Frontal cortex (tissue), 3 donors: ENCODE measurements at regions not wholly inside any gene's neighbourhood (a gene's known extent, or its start where the extent isn't known, plus 50 kb on each side); places are given as distances from the start of the nearest gene placed in this dataset.
"Not testable (repeated sequence)": the region's sequence is repeated elsewhere in the genome, so short reads cannot be mapped to it uniquely, and the experiment has no call there.

ENCODE experiments used
- DNase-seq, 2 donors: peaks; one replicate each; pipeline ENCODE4 v3.0.0; 2012; ENCODE audit warnings: low spot score in 2 of 2
- FAIRE-seq: peaks from 2 replicates; lab custom pipeline; 2012; peaks lifted over from hg19 to GRCh38; lab: Jason Lieb, UNC
- donor health status: control.
- donor health status: control.
- donor health status: control.

DNA sequence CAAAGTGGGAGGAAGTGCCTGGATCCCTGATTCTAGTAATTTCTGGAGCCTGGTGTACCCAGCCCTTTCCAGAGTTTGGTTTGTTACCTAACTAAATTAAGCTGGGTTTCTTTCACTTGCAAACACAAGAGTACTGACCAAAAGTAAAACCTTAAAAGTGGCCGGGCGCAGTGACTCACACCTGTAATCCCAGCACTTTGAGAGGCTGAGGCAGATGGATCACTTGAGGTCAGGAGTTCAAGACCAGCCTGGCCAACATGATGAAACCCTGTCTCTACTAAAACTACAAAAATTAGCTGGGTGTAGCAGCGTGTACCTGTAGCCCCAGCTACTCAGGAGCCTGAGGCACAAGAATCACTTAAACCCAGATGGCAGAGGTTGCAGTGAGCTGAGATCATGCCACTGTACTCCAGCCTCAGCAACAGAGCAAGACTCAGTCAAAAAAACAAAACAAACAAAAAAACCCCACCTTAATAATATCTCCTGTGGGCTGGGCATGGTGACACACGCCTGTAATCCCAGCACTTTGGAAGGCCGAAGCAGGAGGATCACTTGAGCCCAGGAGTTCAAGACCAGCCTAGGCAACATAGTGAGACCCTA is 78.0 kb upstream of the BLID start:
- DNase-seq, FAIRE-seq: not testable (repeated sequence)

DNA sequence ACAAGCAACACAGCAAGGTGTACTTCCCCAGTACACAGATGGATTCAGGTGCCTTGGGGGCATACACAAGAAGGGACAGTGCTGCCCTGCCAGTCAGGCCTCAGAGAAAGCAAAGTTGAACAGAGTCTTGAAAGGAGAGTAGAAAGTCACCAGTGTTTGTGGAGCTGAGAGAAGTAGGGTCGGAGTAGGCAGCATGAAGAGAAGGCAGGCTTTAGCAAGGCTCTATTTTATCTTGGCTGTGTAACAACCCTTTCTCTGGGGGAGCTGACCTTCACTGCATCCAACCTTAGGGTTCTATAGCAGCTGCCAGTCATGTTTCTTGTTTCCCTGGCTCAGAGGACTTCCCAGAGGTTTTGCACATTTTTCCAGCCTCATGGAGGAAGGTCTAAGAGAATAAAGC is 77.4 kb upstream of the BLID start:
- no peak for FAIRE-seq

DNA sequence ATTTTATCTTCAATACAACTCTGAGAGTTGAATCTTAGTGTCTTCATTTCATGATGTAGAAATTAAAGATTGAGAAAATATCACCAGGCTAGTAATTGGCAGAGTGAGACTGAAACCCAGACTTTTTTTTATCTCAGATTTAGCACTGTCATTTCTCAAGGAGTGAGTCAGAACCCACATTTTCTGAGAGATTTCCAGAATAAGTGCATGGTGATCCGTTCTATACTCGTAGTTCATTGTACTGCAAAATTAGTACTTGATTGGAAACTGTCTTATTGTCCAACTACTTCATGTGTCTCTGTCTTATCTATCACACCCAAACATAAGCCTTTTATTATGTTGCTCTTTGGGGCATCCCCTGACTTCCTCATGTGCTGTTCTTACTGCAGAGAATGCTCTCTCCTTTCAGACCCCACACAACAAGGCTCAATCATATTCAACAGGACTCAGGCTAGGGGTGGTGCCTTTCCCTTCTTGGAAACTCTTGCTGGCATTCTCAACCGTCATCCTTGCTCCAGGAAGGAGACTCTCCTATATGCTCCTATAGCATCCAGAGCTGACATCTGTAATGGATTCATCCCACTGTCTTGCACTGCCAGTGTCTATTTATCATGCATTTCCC is 76.7 kb upstream of the BLID start:
- DNase-seq (no peak), FAIRE-seq (no peak)

More for the DNA sequence above, 77.4 kb upstream of the BLID start:
- DNase-seq, result no peak

DNA sequence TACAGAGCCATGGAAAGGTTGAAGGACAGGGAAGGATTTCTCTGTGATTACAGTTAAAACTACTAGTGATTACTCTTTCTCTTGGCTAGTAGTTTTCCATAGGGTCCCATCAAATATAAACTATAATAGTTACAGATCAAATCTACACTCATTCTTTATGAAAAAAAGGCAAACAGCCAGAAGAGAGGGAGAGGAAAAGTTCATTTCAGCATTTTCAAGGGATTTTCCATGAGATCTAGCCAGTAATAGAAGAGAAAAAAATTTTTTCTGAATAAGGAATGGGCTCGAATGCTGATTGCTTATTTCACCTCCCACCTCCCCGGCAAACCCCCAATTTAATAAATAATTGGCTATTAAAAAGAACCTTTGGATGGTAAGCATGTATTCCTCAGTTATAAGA is 74.8 kb upstream of the BLID start:
- FAIRE-seq, result no peak
- DNase-seq, result no peak

DNA sequence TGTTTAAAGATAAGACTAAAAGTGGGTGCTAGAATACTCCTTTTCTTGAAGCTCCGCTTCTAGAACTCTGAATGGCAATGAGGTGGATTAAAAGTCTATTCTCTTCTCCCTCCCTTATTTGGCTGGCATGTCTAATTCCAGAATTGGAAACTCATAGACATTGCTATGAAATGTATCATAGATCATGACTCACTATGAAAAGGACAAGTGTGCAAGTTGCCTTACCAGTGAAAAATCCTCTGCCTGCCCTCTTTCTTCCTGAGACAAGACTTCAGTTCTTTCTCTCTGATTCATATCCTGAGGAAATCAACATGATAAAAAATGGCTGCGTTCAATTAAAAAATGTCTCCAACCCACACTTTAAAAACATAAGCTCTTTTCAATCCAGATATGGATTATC is 73.2 kb upstream of the BLID start:
- DNase-seq, result no peak
- no peak for FAIRE-seq

DNA sequence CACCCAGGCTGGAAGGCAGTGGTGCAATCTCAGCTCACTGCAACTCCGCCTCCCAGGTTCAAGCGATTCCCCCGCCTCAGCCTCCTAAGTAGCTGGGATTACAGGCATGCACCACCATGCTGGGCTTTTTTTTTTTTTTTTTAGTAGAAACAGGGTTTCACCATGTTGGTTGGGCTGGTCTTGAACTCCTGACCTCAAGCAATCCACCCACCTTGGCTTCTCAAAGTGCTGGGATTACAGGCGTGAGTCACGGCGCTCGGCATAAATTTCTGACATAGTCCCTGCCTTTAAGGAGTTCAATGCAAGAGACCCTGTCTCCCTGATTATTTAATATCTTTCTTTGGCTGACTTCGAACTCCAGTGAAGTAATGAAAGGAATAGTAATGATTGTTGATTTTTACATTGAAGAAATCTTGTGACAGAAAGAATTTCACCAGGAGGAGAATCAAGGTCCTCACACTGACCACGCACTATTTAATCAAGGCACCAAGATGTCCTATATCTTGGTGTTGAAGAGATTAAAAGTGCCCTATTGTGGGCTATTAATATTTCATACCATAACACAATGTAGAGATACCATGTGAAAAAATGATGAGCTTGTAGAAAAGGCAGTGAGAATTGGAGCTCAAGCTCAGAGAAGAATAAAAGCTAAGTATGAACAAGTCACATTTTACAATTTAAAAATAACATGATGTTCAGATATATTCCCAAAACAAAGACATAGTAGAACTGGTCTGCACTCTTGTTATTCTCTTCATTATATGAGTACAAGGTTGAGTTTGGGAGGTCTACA is 71.6 kb upstream of the BLID start:
- DNase-seq (no peak), FAIRE-seq (no peak)

DNA sequence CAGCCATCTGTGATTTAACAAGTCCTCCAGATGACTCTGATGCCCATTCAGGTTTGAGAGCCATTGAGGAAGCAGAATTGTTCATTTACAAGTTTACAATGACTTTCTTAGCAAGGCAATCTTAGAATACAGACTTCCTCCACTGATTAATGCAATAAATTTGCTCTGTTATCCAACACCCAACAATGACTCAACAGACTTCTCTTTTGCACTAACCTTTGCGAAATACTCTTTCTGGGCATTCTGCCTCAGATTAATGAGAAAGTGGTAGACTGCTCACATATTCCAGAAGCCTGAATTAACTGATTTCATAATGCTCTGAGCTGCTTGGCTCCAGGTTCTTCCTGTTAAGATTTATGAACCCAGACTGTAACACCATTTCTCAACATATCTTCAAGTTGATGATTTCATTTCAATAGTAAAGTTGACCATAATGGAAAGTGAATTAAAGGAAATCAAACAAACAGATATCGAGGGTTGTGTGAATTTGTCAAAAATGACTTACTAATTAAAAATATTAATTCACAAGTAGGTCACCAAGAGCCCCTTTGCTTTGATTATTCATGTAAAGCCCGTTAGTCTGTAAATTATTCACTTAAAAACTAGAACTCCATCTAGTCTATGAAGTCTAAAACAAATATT is 70.5 kb upstream of the BLID start:
- FAIRE-seq, result no peak
- DNase-seq, result no peak

DNA sequence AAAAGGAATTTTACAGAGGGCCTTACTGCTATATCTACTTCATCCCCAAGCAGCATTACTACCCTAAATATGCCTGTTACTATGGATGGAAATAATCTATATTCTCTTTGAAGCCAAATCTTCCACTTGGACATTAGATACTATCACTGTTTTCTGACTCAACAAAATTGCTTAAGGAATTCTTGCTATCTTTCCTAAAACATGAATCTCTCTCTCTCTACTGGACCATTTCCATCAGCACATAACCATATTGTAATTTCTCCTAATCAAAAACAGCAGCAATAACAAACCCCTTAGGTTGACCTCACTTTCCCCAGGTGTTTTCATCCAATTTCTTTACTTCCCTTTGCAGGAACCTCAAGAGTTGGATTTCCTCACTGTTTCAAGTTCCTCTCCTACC is 67.9 kb upstream of the BLID start:
- DNase-seq (no peak), FAIRE-seq (no peak)

DNA sequence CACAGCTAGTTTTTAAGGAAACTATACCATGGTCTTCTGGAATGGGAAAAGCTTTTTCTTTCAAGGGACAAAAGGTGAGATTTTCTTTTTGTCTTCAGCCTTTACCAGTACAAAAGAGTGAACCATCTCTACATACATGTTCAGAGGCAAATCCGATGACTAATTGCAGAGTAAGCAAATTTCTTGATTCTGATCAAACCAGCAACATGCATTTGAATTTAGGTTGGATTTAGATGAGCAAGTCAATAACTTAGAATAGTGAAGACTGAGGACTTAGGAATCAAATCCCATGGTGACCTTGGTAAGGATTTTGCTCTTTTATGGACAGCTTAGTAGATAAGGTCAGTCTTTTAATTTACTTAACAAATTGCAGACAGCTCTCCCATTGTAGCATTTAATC is 65.9 kb upstream of the BLID start:
- DNase-seq (no peak), FAIRE-seq (no peak)

DNA sequence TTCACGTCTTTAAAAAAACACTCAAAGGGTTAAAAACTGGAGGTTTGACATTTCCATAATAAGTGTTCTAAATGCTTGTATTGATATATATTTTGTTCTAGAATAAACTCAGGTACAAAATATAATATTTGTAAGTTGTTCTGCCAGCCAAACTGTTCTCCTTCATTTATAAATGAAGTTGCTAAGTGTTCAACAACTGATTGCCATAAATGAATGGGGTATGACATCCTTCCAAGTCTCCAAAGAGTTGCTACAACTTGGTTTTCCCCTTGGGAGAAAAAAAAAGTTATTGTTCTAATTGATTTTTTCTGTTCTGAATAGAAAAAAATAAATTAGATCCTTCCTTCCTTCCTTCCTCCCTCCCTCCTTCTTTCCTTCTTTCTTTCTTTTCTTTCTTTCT is 65.4 kb upstream of the BLID start:
- FAIRE-seq, result no peak
- no peak for DNase-seq

DNA sequence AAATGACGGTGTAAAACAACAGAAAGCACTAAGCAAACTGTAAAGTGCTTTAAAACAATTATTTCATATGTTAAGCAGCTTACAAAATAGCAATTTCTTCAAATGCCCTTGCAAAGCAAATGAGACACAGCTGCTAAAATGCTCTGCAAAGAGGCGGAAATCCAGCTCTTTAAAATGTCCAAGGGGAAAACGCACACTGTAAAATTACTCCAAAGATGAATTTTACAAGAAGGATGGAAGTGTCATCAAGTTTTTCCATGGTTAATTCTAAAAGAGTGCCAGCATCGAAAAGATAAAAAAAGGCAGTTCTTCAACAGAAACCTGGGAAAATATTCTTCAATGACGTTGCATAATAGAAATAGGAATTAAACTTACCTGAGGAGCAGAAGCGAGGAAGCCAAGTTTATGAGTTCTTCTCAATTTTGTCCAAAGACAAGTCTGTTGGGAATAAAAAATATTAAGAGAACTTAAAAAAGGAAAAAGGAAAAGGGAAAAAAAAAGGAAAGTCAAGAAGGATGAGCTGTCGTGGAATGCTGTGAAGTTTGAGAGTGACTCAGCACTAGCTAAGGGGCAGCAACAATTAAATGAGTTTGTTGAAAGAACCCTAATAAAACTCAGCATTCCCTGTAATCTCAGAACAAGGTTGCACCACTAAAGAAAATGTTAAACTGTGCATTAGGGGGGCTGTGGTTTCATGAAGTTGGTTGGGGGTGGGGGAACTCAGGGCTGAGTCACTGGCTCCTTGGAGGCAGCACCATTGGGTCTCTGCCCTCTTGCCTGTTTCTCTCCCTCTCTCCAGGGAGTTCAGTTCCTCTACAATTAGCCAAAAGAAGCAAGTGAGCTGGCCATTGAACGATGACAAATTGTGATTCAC is 64.2 kb upstream of the BLID start:
- DNase-seq, result no peak
- FAIRE-seq, result no peak

DNA sequence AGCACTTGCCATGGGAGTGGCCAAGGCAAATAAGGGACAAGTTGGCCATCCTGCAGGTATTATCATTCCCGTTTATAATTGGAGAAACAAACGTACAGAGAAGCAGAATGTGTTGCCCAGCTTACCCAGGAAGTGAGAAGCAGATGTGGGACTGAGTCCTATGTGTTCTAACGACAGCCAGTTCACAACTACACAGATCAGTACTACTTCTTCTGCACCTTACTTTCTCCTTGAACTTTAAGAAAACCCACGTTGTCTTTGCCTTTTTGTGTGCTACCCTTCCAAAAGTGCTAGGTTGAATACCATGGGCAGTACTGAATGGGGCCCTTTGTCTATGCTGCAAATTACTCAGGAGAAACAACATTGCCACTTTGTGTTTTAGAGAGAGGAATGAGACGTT is 62.8 kb upstream of the BLID start:
- DNase-seq (no peak), FAIRE-seq (no peak)

DNA sequence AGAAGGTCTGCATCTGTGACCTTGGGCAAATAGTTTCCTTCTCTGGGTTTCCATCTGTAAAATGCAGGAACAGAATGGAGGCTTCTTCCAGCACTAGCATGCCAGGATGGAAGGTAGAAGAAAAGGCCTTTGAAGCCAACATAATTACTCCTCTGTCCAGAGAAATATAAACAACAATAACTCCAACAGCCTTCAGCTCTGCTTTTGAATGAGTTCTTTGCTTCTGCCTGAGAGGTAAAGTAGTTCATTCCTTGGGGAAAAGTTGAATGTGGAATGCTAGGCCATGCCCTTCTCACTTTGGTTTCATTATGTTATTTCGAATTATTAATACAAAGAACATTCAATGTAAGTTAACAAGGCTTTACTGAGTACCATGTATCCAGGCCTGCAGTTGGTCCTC is 61.2 kb upstream of the BLID start:
- no peak for DNase-seq
- no peak for FAIRE-seq

DNA sequence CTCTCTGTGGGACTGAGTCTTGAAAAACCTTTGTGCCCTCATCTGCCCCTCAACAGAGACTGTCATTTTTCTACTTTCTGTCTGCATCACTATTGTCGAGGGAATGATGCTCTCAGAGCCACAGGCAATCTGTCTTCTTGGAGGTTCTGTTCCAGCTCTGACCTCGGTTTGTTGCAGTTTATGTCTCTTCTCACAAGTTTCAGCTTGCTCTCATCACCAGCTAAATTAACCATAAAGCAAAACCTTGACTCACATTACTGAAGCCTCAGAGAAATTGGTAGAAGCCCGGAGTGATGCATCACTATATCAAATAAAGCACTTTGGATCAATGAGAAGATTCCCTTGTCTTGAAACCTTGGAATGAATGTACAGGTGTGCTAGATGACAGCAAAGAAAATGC is 60.6 kb upstream of the BLID start:
- no peak for DNase-seq
- FAIRE-seq, result no peak

DNA sequence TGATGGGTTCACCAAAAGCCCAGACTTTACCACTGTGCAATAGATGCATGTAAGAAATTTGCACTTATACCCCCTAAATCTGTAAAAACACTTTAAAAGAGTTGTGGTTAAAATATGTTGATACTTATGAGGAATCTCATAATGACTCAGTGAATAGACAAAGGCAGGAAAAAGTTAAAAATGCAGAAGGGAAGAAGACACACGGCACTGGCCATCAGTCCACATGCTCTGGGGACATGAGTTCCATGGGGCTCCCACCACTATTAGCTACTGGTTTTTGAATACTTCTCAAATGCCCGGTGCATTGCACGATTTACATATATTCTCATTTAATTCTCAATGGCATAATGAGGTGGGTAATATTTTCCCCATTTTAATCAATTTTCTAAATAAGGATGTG is 59.3 kb upstream of the BLID start:
- DNase-seq, result no peak
- no peak for FAIRE-seq

DNA sequence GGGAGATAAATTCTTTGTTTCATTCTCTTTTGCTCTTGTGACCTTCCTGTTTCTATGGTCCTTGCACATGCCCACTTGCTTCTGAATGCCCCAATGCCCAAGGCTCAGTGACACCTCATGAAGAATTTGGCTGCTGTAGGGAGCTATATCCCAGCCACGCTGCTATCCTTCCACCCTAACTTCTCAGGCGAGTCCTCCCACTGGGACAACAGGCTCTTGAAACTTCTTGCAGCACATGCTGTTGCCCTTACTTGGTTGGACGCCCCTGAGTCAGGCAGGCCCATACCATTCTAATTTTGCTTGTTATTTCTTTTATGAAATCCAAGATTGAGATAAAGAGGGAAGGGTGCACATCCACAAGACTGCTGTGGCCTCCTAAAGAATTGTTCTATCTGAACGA is 57.6 kb upstream of the BLID start:
- FAIRE-seq, result no peak
- no peak for DNase-seq

DNA sequence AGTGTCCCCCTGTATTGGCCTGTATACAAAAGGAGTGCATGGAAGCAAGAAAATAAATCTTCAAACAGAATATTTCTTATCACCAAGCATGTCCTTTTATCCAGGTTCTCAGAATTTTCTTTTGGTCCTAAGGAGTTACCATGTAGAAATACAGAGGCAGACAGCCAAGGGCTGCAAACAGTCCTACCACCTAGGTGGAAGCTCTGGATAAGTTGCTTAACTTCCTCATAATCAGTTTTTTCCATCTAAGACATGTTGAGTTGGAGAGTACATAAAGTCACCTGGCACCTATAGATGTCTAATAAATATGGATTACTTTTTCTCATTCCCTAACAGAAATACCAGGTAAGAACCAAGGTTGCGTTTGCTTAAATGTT is 57.0 kb upstream of the BLID start:
- FAIRE-seq (no peak), DNase-seq (no peak)

DNA sequence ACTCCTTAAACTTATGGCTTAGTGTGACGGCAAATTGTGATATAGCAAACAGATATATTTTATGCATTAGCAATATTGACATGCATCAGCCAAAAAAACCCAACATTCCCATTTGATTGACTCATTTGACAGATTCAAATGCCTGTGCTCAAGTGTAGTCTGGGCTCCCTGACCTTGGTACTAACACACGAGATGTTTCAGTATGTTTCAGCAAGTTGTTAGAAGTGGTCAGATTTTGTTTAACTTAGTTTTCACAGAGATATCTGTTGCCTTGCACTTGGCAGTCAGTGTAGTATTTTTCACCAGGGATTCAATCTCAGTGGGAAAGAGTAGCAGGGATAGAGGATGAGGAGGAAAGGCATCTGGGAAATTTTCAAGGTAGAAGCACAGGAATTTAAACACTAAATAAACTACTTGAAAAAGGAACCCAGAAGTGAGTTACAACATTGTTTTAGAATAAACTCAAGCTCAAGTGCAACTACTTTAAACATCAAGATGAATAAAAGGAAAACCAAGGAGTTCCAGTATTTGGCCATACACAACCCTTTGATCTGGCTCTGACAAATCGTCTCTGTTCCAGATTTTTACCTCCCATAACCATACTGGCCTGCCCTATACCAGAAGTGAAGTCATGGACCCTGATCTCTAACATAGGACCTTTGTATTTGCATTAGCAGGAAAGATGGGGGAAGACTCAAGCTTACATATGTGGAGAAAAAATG is 56.5 kb upstream of the BLID start:
- FAIRE-seq (no peak), DNase-seq (no peak)

DNA sequence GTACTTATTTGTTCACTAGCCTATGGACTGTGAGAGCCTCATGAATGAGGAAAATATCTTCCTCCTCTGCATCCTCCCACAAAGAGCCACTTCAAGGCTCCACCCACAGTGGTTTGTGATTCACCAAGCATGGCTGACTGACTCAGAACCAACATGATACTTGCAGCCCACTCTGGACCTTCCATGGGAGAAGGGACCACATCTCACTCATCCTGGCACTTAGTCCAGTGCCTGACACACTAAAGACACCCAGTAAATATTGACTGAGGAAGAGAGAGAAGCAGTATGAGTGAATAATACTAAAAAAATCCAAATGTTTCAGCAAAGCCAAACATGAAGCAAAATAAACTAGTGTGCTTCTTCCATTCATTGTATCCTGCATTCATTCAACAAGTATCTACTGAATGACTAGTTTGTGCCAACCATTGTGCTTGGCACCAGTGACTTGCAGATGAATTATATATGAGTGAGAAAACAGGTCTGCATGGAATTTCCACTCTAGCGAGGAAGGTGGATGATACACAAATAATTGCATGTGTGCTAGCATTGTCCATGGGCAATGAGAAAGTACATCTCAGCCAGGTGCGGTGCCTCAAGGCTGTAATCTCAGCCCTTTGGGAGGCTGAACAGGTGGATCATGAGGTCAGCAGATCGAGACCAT is 54.9 kb upstream of the BLID start:
- FAIRE-seq (no peak), DNase-seq (no peak)
